Esophagus muscularis mucosa (tissue), 3 donors: ENCODE measurements at regions not wholly inside any gene's neighbourhood (a gene's known extent, or its start where the extent isn't known, plus 50 kb on each side); places are given as distances from the start of the nearest gene placed in this dataset.

ENCODE experiments used
- CTCF ChIP-seq, 3 experiments: fragments of 200-600 bp in 2 of 3; fragments of 450-650 bp in 1 of 3; sonication (generic) in 2 of 3; IDR thresholded peaks; one replicate each; pipeline ENCODE4 v1.5.1; 2017 to 2019; ENCODE audit warnings: antibody characterized with exemption in 3 of 3, mild to moderate bottlenecking in 2 of 3, moderate library complexity in 1 of 3
- POLR2A ChIP-seq: fragments of 450-650 bp; IDR thresholded peaks from one replicate; pipeline ENCODE4 v1.6.1; 2017; ENCODE audit warnings: antibody characterized with exemption, moderate library complexity, mild to moderate bottlenecking, low read depth

DNA sequence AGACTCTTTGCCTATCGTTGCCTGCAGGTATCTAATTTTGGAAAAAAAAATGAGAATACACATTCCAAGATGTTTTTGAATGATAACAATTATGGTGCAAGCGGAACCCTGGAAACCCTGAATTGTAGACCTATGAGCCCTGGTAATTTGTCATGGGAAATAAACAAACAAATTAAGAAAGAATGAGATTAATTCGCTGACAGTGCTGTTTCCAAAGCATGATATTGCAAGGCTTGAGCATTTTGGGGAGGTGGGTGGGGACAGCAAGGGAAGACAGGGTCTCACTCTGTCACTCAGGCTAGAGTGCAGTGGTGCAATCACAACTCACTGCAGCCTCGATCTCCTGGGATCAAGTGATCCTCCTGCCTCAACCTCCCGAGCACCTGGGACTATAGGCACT is 900.3 kb downstream of the IPMK start:
- TF ChIP-seq CTCF (IDR thresholded peaks at IDR 0.05) (no peak), POLR2A (no peak)
